Neural cell (in vitro differentiated cells): ENCODE measurements at regions not wholly inside any gene's neighbourhood (a gene's known extent, or its start where the extent isn't known, plus 50 kb on each side); places are given as distances from the start of the nearest gene placed in this dataset.

Experiments used
- H2AFZ ChIP-seq: fragments of 200-600, 300-800 bp; sonication (generic), shearing (Covaris generic); 2 replicates; pipeline ENCODE4 v1.6.0; 2014; ENCODE audit warnings: low read depth, mild to moderate bottlenecking, antibody characterized with exemption, low read length, moderate library complexity
- H3F3A ChIP-seq: fragments of 200-600 bp; shearing (Covaris generic); 2 replicates; pipeline ENCODE4 v1.6.1; 2016; ENCODE audit warnings: mild to moderate bottlenecking, moderate library complexity, mixed read lengths, antibody characterized with exemption, low read length; ENCODE audit not compliant: insufficient read depth, poor library complexity, severe bottlenecking
- H3K27ac ChIP-seq: fragments of 200-600, 300-800 bp; sonication (generic), shearing (Covaris generic); 2 replicates; pipeline ENCODE4 v1.5.1; 2014; ENCODE audit warnings: mild to moderate bottlenecking, low read length, moderate library complexity
- H3K27me3 ChIP-seq: fragments of 300-800, 200-600 bp; sonication (generic), shearing (Covaris generic); 2 replicates; pipeline ENCODE4 v1.6.0; 2014; ENCODE audit warnings: mild to moderate bottlenecking, low read depth, low read length, moderate library complexity; ENCODE audit not compliant: insufficient read depth
- H3K36me3 ChIP-seq: fragments of 300-800, 200-600 bp; sonication (generic), shearing (Covaris generic); 2 replicates; pipeline ENCODE4 v1.5.1; 2014; ENCODE audit warnings: mild to moderate bottlenecking, antibody characterized with exemption, low read length, moderate library complexity; ENCODE audit not compliant: insufficient read depth
- H3K4me2 ChIP-seq: fragments of 300-800, 200-600 bp; sonication (generic), shearing (Covaris generic); 2 replicates; pipeline ENCODE4 v1.6.0; 2014; ENCODE audit warnings: mild to moderate bottlenecking, low read length
- H3K4me3 ChIP-seq: fragments of 300-800, 200-600 bp; sonication (generic), shearing (Covaris generic); 2 replicates; pipeline ENCODE4 v1.5.1; 2014; ENCODE audit warnings: mild to moderate bottlenecking, low read length, moderate library complexity
- H3K79me2 ChIP-seq: fragments of 200-600 bp; shearing (Covaris generic); replicated peaks from 2 replicates; pipeline ENCODE4 v1.6.0; 2014; ENCODE audit warnings: mild to moderate bottlenecking, low read length, moderate library complexity; ENCODE audit not compliant: insufficient read depth
- H3K9ac ChIP-seq: fragments of 300-800, 200-600 bp; sonication (generic), shearing (Covaris generic); 2 replicates; pipeline ENCODE4 v1.6.1; 2016; ENCODE audit warnings: mild to moderate bottlenecking, low read length, mixed read lengths
- H3K9me2 ChIP-seq: fragments of 200-600 bp; shearing (Covaris generic); 2 replicates; pipeline ENCODE4 v1.6.1; 2016; ENCODE audit warnings: mild to moderate bottlenecking, low read length, mixed read lengths; ENCODE audit not compliant: insufficient read depth
- H3K9me3 ChIP-seq: fragments of 200-600, 300-800 bp; sonication (generic), shearing (Covaris generic); 2 replicates; pipeline ENCODE4 v1.6.1; 2016; ENCODE audit warnings: mild to moderate bottlenecking, mixed run types, low read length, moderate library complexity, mixed read lengths
- H4K20me1 ChIP-seq: fragments of 200-600 bp; shearing (Covaris generic); 2 replicates; pipeline ENCODE4 v1.6.1; 2016; ENCODE audit warnings: mild to moderate bottlenecking, mixed run types; ENCODE audit not compliant: insufficient read depth
- EP300 ChIP-seq: fragments of 450-650 bp; conservative IDR thresholded peaks from 2 replicates; pipeline ENCODE4 v1.6.1; 2014; ENCODE audit warnings: antibody characterized with exemption, mild to moderate bottlenecking, moderate library complexity; ENCODE audit not compliant: poor library complexity, severe bottlenecking
- EZH2 ChIP-seq: fragments of 200-600, 300-800 bp; shearing (Covaris generic), sonication (generic); IDR thresholded peaks from 2 replicates; pipeline ENCODE4 v1.6.1; 2014; ENCODE audit warnings: antibody characterized with exemption, low read length, borderline replicate concordance, mild to moderate bottlenecking; ENCODE audit not compliant: insufficient read depth, poor library complexity, severe bottlenecking
- MXI1 ChIP-seq: fragments of 450-650 bp; conservative IDR thresholded peaks from 2 replicates; pipeline ENCODE4 v1.6.1; 2014; ENCODE audit warnings: antibody characterized with exemption, mild to moderate bottlenecking; ENCODE audit not compliant: poor library complexity, severe bottlenecking
- POLR2AphosphoS5 ChIP-seq: IDR thresholded peaks from 2 replicates; pipeline ENCODE4 v1.6.1; 2012
- RAD21 ChIP-seq: fragments of 450-650 bp; conservative IDR thresholded peaks from 2 replicates; pipeline ENCODE4 v1.6.1; 2014; ENCODE audit warnings: antibody characterized with exemption, mild to moderate bottlenecking, moderate library complexity
- SMC3 ChIP-seq: fragments of 450-650 bp; conservative IDR thresholded peaks from 2 replicates; pipeline ENCODE4 v1.6.1; 2014; ENCODE audit warnings: antibody characterized with exemption, mild to moderate bottlenecking, moderate library complexity; ENCODE audit not compliant: poor library complexity
- TAF1 ChIP-seq: IDR thresholded peaks from 2 replicates; pipeline ENCODE4 v1.6.1; 2012; ENCODE audit warnings: low read depth
- TF ChIP-seq, protein P1 (sequence below): IDR thresholded peaks from 2 replicates; pipeline ENCODE4 v1.6.1; 2012; ENCODE audit warnings: borderline replicate concordance
- TF ChIP-seq, protein P2 (sequence below): fragments of 450-650 bp; IDR thresholded peaks from 2 replicates; pipeline ENCODE4 v1.5.1; 2014; ENCODE audit warnings: antibody characterized with exemption, mild to moderate bottlenecking, moderate library complexity; ENCODE audit not compliant: poor library complexity, severe bottlenecking

DNA sequence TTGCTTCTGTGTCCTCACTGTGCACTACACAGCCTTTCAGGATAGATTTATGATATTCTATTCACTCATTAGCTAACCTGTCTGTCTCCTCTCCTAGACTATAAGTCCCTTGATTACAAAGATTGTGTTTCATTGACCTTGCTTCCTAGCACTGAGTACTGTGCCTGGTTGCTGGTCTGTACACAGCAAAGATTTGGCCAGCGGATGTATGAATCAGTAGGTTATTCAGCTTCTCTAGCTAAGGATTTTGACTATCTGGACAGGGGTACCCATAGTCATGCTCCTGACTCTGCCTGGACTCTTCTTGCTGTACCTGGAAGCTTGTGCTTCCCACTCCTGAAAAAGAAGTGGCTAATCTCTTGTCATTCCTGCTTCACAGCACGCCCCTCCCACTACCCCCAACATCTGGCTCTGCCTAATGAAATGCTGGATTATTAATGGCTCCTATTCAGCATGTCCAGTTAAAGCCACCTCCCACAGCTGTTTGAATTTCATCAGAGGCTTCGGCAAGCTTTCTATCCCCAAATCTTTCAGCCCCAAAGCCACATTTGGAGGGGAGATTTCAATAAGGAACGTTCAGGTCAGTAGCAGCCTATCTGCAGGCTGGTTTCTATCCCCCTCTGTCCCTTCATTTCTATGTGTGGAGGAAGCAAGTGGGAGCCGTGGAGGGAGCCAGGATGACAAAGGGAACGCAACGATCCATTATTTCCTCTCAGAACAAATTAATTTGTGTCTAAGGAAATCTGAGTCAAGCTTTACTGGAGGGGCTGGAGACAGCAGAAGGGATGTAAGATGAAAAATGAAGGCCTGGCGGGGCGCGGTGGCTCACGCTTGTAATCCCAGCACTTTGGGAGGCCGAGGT lies 64.8 kb upstream of the PPM1J start:
- H3F3A ChIP-seq = no peaks in the 10 kb centered on the region
- no peak for TF ChIP-seq SMC3
- H3K27ac ChIP-seq = no peak overlapping the region
- H3K9ac ChIP-seq = no peak overlapping the region
- no peaks in the 10 kb centered on the region for H3K9me3 ChIP-seq
- H2AFZ ChIP-seq = no peak overlapping the region
- no peaks in the 10 kb centered on the region for H3K27me3 ChIP-seq
- H4K20me1 ChIP-seq = no peaks in the 10 kb centered on the region
- H3K9me2 ChIP-seq = no peaks in the 10 kb centered on the region
- no peaks in the 10 kb centered on the region for H3K36me3 ChIP-seq
- H3K4me2 ChIP-seq = no peak overlapping the region
- no peak overlapping the region for H3K4me3 ChIP-seq
- no peaks in the 10 kb centered on the region for H3K79me2 ChIP-seq

DNA sequence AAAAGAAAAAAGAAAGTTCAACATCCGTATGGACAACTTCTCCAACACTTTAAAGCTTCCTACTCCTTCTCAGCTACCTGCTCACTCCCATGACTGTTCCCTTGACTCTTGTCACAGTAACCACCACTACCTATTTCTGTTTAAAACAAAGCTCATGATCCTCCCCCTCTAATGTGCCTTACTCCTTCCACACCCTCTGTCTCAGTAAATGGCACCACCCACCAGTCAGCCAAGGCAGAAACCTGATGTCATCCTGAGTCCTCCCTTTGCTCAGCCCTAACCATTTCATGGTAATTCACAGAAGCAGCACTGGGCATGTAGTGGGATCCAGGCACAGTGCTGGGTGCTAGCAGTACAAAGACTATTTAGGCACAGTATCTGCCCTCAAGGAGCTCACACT lies 63.0 kb upstream of the PPM1J start:
- Histone ChIP-seq H3K4me2 (no peak overlapping the region), H3K27ac (no peak overlapping the region), H4K20me1 (no peaks in the 10 kb centered on the region), H3K36me3 (no peaks in the 10 kb centered on the region), H3K9me3 (no peaks in the 10 kb centered on the region), H3F3A (no peaks in the 10 kb centered on the region), H3K4me3 (no peak overlapping the region), H3K79me2 (no peaks in the 10 kb centered on the region), H3K27me3 (no peaks in the 10 kb centered on the region), H3K9ac (no peak overlapping the region), H2AFZ (no peak overlapping the region), H3K9me2 (no peaks in the 10 kb centered on the region)
- TF ChIP-seq EZH2 (no peak), POLR2AphosphoS5 (no peak), TAF1 (no peak), SMC3 (no peak), RAD21 (no peak), EP300 (no peak), MXI1 (no peak)
- TF ChIP-seq, protein P1, sequence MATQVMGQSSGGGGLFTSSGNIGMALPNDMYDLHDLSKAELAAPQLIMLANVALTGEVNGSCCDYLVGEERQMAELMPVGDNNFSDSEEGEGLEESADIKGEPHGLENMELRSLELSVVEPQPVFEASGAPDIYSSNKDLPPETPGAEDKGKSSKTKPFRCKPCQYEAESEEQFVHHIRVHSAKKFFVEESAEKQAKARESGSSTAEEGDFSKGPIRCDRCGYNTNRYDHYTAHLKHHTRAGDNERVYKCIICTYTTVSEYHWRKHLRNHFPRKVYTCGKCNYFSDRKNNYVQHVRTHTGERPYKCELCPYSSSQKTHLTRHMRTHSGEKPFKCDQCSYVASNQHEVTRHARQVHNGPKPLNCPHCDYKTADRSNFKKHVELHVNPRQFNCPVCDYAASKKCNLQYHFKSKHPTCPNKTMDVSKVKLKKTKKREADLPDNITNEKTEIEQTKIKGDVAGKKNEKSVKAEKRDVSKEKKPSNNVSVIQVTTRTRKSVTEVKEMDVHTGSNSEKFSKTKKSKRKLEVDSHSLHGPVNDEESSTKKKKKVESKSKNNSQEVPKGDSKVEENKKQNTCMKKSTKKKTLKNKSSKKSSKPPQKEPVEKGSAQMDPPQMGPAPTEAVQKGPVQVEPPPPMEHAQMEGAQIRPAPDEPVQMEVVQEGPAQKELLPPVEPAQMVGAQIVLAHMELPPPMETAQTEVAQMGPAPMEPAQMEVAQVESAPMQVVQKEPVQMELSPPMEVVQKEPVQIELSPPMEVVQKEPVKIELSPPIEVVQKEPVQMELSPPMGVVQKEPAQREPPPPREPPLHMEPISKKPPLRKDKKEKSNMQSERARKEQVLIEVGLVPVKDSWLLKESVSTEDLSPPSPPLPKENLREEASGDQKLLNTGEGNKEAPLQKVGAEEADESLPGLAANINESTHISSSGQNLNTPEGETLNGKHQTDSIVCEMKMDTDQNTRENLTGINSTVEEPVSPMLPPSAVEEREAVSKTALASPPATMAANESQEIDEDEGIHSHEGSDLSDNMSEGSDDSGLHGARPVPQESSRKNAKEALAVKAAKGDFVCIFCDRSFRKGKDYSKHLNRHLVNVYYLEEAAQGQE = no peak
- TF ChIP-seq, protein P2, sequence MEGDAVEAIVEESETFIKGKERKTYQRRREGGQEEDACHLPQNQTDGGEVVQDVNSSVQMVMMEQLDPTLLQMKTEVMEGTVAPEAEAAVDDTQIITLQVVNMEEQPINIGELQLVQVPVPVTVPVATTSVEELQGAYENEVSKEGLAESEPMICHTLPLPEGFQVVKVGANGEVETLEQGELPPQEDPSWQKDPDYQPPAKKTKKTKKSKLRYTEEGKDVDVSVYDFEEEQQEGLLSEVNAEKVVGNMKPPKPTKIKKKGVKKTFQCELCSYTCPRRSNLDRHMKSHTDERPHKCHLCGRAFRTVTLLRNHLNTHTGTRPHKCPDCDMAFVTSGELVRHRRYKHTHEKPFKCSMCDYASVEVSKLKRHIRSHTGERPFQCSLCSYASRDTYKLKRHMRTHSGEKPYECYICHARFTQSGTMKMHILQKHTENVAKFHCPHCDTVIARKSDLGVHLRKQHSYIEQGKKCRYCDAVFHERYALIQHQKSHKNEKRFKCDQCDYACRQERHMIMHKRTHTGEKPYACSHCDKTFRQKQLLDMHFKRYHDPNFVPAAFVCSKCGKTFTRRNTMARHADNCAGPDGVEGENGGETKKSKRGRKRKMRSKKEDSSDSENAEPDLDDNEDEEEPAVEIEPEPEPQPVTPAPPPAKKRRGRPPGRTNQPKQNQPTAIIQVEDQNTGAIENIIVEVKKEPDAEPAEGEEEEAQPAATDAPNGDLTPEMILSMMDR = no peak
